Omental fat pad (tissue), 3 donors: ENCODE measurements at regions not wholly inside any gene's neighbourhood (a gene's known extent, or its start where the extent isn't known, plus 50 kb on each side); places are given as distances from the start of the nearest gene placed in this dataset.

Source experiments
- ATAC-seq: fragments of 150-250 bp; one replicate; pipeline ENCODE4 v1.9.1; 2016; ENCODE audit warnings: mild to moderate bottlenecking, moderate library complexity; ENCODE audit not compliant: low FRiP score
- DNase-seq: peaks from one replicate; pipeline ENCODE4 v3.0.0-alpha.2; 2019; ENCODE audit warnings: low spot score
- TF ChIP-seq, protein P1 (sequence below), 3 donors: fragments of 450-650 bp; IDR thresholded peaks; one replicate each; pipeline ENCODE4 v1.5.1; 2016 to 2017; ENCODE audit warnings: antibody characterized with exemption in 3 of 3, mild to moderate bottlenecking in 3 of 3, moderate library complexity in 2 of 3

DNA sequence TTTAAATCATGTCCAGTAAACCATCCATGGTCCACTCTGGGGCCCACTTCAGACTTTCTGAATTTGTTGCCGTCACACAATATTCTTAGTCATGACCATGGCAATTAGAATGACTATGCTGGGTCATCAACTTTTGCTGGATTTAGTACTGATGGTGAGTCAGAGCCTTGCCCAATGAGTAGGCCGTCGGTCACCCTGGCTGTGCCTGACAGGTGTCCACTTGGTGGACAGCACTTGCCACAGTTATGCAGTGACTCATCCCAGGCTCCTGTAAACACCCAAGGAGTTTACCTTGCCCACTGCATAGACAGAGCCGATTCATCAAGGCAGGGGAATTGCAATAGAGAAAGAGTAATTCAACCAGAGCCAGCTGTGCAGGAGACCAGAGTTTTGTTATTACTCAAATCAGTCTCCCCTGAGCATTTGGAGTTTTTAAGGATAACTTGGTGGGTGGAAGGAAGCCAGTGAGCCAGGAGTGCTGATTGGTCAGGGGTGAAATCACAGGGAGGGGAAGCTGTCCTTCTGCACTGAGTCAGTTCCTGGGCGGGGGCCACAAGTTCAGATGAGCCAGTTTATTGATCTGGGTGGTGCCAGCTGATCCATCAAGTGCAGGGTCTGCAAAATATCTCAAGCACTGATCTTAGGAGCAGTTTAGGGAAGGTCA lies 333.8 kb downstream of the PTPRU start:
- DNase-seq = no peak
- ATAC-seq = no peak
- TF ChIP-seq, protein P1, sequence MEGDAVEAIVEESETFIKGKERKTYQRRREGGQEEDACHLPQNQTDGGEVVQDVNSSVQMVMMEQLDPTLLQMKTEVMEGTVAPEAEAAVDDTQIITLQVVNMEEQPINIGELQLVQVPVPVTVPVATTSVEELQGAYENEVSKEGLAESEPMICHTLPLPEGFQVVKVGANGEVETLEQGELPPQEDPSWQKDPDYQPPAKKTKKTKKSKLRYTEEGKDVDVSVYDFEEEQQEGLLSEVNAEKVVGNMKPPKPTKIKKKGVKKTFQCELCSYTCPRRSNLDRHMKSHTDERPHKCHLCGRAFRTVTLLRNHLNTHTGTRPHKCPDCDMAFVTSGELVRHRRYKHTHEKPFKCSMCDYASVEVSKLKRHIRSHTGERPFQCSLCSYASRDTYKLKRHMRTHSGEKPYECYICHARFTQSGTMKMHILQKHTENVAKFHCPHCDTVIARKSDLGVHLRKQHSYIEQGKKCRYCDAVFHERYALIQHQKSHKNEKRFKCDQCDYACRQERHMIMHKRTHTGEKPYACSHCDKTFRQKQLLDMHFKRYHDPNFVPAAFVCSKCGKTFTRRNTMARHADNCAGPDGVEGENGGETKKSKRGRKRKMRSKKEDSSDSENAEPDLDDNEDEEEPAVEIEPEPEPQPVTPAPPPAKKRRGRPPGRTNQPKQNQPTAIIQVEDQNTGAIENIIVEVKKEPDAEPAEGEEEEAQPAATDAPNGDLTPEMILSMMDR (IDR thresholded peaks at IDR 0.05) = no peak

DNA sequence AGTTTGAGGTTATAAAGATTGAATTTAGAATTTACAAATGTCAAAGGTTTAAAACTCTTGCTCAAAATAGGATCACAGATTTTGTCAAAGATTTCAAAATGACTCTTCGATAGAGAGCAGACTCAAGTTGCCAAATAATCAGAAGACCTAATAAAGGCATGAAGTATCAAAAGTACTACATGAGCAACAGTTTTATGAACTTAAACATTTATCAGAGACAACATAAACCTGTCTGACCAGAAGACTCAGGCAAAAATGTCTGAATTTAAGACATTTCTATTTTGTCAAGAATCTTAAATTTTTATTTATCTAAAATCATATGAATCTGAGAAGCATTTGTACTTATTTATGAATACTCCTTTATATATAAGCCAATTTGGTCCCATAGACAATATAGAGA lies 330.9 kb downstream of the PTPRU start:
- TF ChIP-seq, protein P1 (IDR thresholded peaks at IDR 0.05) = no peak
- no peak for DNase-seq
- ATAC-seq = no peak

DNA sequence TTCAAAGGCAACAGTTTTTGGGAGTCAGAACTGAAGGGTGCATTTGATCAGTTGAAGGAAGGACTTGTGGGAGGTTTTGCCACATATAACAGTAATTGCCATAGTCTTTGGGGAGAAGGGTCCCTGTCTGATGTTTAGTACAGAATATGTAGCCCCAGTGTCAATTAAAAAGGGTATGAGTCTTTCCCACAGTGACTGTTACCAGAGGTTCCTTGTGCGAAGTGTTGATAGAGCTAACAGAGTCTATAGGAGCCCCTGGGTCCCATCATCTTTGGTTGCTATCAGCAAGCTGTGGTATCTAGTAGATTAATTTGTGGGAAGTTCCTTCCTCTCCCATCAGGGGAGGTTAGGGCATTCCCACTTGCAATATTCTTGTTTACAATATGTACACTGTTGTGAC lies 329.2 kb downstream of the PTPRU start:
- no peak for ATAC-seq
- no peak for DNase-seq
- TF ChIP-seq, protein P1 (IDR thresholded peaks at IDR 0.05) = no peak

DNA sequence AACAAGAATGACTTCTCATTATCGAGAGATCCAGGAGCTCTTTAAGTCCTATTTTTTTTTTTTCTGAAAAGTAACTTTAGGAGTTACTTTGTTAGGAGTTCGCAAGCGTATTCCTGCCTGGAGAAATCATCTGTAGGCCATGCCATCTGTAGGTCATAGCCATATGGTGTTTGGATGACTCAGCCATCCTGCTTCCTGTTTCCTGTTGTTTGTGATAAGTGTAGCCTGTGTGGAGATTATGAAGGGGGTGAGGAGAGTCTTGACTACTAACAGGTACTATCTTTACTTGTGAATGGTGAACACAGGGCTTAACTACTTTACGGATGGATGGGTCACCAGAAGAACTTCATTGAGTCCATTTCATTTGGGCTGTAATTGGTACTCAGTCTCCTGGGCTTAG lies 327.2 kb downstream of the PTPRU start:
- TF ChIP-seq, protein P1 (IDR thresholded peaks at IDR 0.05) = no peak
- no peak for DNase-seq
- no peak for ATAC-seq

DNA sequence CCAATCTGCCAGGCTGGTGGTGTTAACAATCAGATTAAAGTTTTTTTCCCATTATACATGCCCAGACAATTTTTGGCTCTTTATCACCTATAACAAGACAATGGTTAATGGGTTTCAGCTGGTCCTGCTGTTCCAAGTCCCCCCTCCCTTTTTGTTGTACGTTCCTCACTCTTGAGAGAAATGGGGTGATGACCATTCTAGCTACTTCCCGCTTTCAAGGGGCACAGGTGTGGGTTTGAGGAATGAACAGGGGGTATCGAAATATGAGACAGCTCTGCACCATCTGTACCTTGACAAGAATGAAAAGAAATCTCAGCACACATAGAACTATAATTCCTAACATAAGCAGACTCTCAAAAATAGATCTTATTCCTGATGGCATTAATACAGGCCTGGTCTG lies 326.8 kb downstream of the PTPRU start:
- no peak for ATAC-seq
- TF ChIP-seq, protein P1 (IDR thresholded peaks at IDR 0.05) = no peak
- DNase-seq = no peak

DNA sequence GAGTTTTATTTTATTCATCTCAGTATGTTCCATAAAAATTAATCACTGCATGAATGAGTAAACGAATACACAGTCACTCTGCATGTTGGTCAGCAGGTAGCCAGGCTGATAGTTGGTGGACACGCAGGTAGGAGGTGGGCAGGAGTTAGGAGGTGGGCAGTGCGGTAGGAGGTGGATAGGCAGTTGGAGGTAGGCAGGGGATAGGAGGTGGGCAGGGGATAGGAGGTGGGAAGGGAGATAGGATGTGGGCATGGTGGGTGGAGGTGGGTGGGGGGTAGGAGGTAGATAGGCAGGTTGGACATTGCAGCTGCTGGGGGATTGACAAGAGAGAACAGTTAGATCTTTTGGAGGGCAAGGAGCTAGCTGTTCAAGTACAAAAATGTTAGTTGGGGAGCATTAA lies 322.7 kb downstream of the PTPRU start:
- DNase-seq = no peak
- ATAC-seq = no peak
- TF ChIP-seq, protein P1 (IDR thresholded peaks at IDR 0.05) = no peak
